HepG2 (cell line): ENCODE measurements at regions not wholly inside any gene's neighbourhood (a gene's known extent, or its start where the extent isn't known, plus 50 kb on each side); places are given as distances from the start of the nearest gene placed in this dataset.

Experiments
- ATAC-seq: fragments of 200-7000 bp; cut with Tn5 transposase; 3 replicates; pipeline ENCODE4 v1.9.1; 2020; ENCODE audit warnings: mild to moderate bottlenecking, moderate library complexity
- BruUV-seq: library from RNA; stranded (reverse); fragments of 400-500 nt; replicated peaks from 2 replicates; lab custom pipeline; 2021; lab: Mats Ljungman, UMichigan
- CTCF ChIA-PET: fragments of 300-600 bp; formaldehyde crosslinking; extraction: SDS; loops from one replicate; lab custom pipeline; 2021; ENCODE audit warnings: low total read pairs, inconsistent platforms, low intra/inter-chr PET ratio; lab: Yijun Ruan, JAX
- POLR2A ChIA-PET: fragments of 350-600 bp; sonication (Branson Sonifier 250); formaldehyde crosslinking; loops from one replicate; lab custom pipeline; 2020; ENCODE audit warnings: antibody characterized with exemption, inconsistent platforms; lab: Yijun Ruan, JAX
- DNase-seq: peaks from one replicate; pipeline ENCODE4 v3.0.0-alpha.2; 2015; ENCODE audit warnings: low spot score
- FAIRE-seq: peaks from 3 replicates; lab custom pipeline; 2011; peaks lifted over from hg19 to GRCh38; lab: Jason Lieb, UNC
- H2AFZ ChIP-seq: one replicate; pipeline ENCODE4 v1.6.1; 2011; ENCODE audit warnings: low read length, inconsistent platforms
- H3K27ac ChIP-seq: fragments of 300-600 bp; 3 replicates; pipeline ENCODE4 v1.8.0; 2011; ENCODE audit warnings: mixed run types, mild to moderate bottlenecking, mixed read lengths, low read length, inconsistent platforms; ENCODE audit not compliant: insufficient read depth; ENCODE audit errors: extremely low read length
- H3K27me3 ChIP-seq, 2 experiments: fragments of 200-600 bp in 1 of 2; 2 replicates in 1 of 2; 3 replicates in 1 of 2; pipeline versions ENCODE4 v1.6.0 to v1.8.0; 2011; ENCODE audit warnings: low read length in 2 of 2, mild to moderate bottlenecking in 2 of 2, moderate library complexity in 2 of 2, inconsistent platforms in 1 of 2; ENCODE audit not compliant: insufficient read depth in 2 of 2, control insufficient read depth in 1 of 2
- H3K36me3 ChIP-seq, 2 experiments: fragments of 200-600 bp in 1 of 2; replicated peaks in 1 of 2; 2 replicates in 1 of 2; 3 replicates in 1 of 2; pipeline versions ENCODE4 v1.5.1 to v1.8.0; 2011; ENCODE audit warnings: low read length in 2 of 2, inconsistent platforms in 1 of 2; ENCODE audit not compliant: insufficient read depth in 2 of 2, control insufficient read depth in 1 of 2
- H3K4me1 ChIP-seq: 2 replicates; pipeline ENCODE4 v1.5.1; 2012; ENCODE audit warnings: low read length, inconsistent platforms; ENCODE audit not compliant: insufficient read depth
- H3K4me2 ChIP-seq: 2 replicates; pipeline ENCODE4 v1.6.0; 2011; ENCODE audit warnings: low read depth, low read length, inconsistent platforms
- H3K4me3 ChIP-seq, 3 experiments: fragments of 200-600 bp in 1 of 3; sonication (generic), shearing (Covaris generic) in 1 of 3; replicated peaks in 1 of 3; 2 replicates each; pipeline ENCODE4 v1.5.1; 2011 to 2016; ENCODE audit warnings: low read length in 3 of 3, inconsistent platforms in 2 of 3, low read depth in 2 of 3, mild to moderate bottlenecking in 2 of 3, control low read depth in 1 of 3, mixed read lengths in 1 of 3; ENCODE audit not compliant: insufficient read depth in 1 of 3
- H3K79me2 ChIP-seq: one replicate; pipeline ENCODE4 v1.6.1; 2011; ENCODE audit warnings: low read length, inconsistent platforms; ENCODE audit not compliant: insufficient read depth
- H3K9ac ChIP-seq: 2 replicates; pipeline ENCODE4 v1.6.0; 2011; ENCODE audit warnings: mild to moderate bottlenecking, low read depth, low read length, inconsistent platforms; ENCODE audit not compliant: insufficient read depth
- H3K9me3 ChIP-seq: 2 replicates; pipeline ENCODE4 v1.5.1; 2012; ENCODE audit warnings: mild to moderate bottlenecking, low read length
- H4K20me1 ChIP-seq: 2 replicates; pipeline ENCODE4 v1.6.0; 2011; ENCODE audit warnings: inconsistent platforms, mild to moderate bottlenecking, low read length, moderate library complexity; ENCODE audit not compliant: insufficient read depth
- DMAP1 ChIP-seq: IDR thresholded peaks from 2 replicates; pipeline ENCODE4 v1.6.1; 2016
- GFI1 ChIP-seq: sonication (generic); formaldehyde crosslinking; IDR thresholded peaks from 2 replicates; pipeline ENCODE4 v1.5.0; 2020; ENCODE audit warnings: missing genetic modification reagents, mild to moderate bottlenecking, borderline replicate concordance
- HES4 ChIP-seq: sonication (generic); formaldehyde crosslinking; IDR thresholded peaks from 2 replicates; pipeline ENCODE4 v1.9.0; 2021; ENCODE audit warnings: mild to moderate bottlenecking, missing genetic modification reagents, borderline replicate concordance
- HMG20B ChIP-seq: conservative IDR thresholded peaks from 2 replicates; pipeline ENCODE4 v1.6.1; 2016; ENCODE audit warnings: missing genetic modification reagents, missing compliant biosample characterization
- HNRNPLL ChIP-seq: fragments of 200-400 bp; formaldehyde crosslinking; IDR thresholded peaks from 2 replicates; pipeline ENCODE4 v1.6.1; 2017; ENCODE audit warnings: mild to moderate bottlenecking, low read depth, low read length; ENCODE audit not compliant: poor library complexity, severe bottlenecking
- JARID2 ChIP-seq: sonication (generic); formaldehyde crosslinking; IDR thresholded peaks from 2 replicates; pipeline ENCODE4 v1.8.1; 2023; ENCODE audit warnings: missing genetic modification reagents, inconsistent platforms; ENCODE audit not compliant: insufficient replicate concordance
- JDP2 ChIP-seq: sonication (generic); formaldehyde crosslinking; IDR thresholded peaks from 2 replicates; pipeline ENCODE4 v1.8.1; 2022; ENCODE audit warnings: missing genetic modification reagents, borderline replicate concordance
- JUN ChIP-seq: sonication (generic); formaldehyde crosslinking; IDR thresholded peaks from 2 replicates; pipeline ENCODE4 v1.4.0; 2020; ENCODE audit warnings: mild to moderate bottlenecking, missing genetic modification reagents
- MATR3 ChIP-seq: sonication (generic); formaldehyde crosslinking; IDR thresholded peaks from 2 replicates; pipeline ENCODE4 v1.4.0; 2020; ENCODE audit warnings: missing genetic modification reagents
- MEF2D ChIP-seq: sonication (generic); formaldehyde crosslinking; IDR thresholded peaks from 2 replicates; pipeline ENCODE4 v1.5.1; 2020; ENCODE audit warnings: mild to moderate bottlenecking, missing genetic modification reagents
- PRMT3 ChIP-seq: sonication (generic); formaldehyde crosslinking; IDR thresholded peaks from 2 replicates; pipeline ENCODE4 v1.8.1; 2022; ENCODE audit warnings: low read depth, mild to moderate bottlenecking, moderate library complexity, missing genetic modification reagents, borderline replicate concordance
- THAP7 ChIP-seq: sonication (generic); formaldehyde crosslinking; IDR thresholded peaks from 2 replicates; pipeline ENCODE4 v1.8.1; 2023; ENCODE audit warnings: mild to moderate bottlenecking, missing genetic modification reagents
- ZNF503 ChIP-seq: sonication (generic); formaldehyde crosslinking; IDR thresholded peaks from 2 replicates; pipeline ENCODE4 v1.4.0; 2020; ENCODE audit warnings: missing genetic modification reagents
- ZNF678 ChIP-seq: sonication (generic); formaldehyde crosslinking; IDR thresholded peaks from 2 replicates; pipeline ENCODE4 v1.4.0; 2020; ENCODE audit warnings: mild to moderate bottlenecking, missing genetic modification reagents
- WGBS: methylation state at CpG from one replicate; pipeline ENCODE4 v1.1.6; 2017; ENCODE audit warnings: low lambda C conversion rate; 5-methylcytosine and 5-hydroxymethylcytosine counted together
- in situ Hi-C: cut with HindIII; loops from 2 replicates; pipeline ENCODE4 v1.10.0; 2017; ENCODE audit warnings: low pct_unique_long_range_greater_than_20kb; ENCODE audit not compliant: extremely low pct_ligation_motif_present
- intact Hi-C: fragments of 100-400 bp; cut with micrococcal nuclease; formaldehyde crosslinking; loops from one replicate; pipeline ENCODE4 v1.10.0; 2022; ENCODE audit not compliant: unreplicated experiment
- TF ChIP-seq, protein P1 (sequence below): sonication (generic); formaldehyde crosslinking; conservative IDR thresholded peaks from 2 replicates; pipeline ENCODE4 v1.8.0; 2022; ENCODE audit warnings: low read depth, missing genetic modification reagents
- TF ChIP-seq, protein P2 (sequence below): sonication (generic); formaldehyde crosslinking; IDR thresholded peaks from 2 replicates; pipeline ENCODE4 v1.4.0; 2020; ENCODE audit warnings: mild to moderate bottlenecking, missing genetic modification reagents

DNA sequence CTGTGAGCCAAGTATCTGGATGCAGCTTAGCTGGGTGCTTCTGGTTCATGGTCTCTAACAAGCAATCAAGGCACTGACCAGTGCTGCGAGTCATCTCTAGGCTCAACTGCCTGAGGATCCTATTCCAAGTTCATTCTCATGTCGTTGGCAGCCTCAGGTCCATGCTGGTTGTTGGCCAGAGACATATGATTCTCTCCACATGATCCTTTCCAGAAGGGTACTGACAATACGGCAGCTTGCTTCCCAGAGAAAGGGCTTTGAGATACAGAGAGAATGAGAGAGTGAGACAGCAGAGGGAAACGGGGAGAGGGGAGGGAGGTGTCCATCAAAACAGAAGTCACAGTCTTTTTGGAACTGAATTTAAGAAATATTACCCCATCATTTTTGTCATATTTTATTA lies 405.6 kb downstream of the XPNPEP1 start:
- Histone ChIP-seq H3K9ac (no peak overlapping the region), H3K79me2 (no peaks in the 10 kb centered on the region), H3K4me1 (no peaks in the 10 kb centered on the region), H4K20me1 (no peaks in the 10 kb centered on the region), H2AFZ (no peak overlapping the region), H3K27ac (no peak overlapping the region), H3K9me3 (no peaks in the 10 kb centered on the region), H3K36me3 (no peaks in the 10 kb centered on the region), H3K4me2 (no peak overlapping the region), H3K4me3 (no peak overlapping the region), H3K27me3 (no peaks in the 10 kb centered on the region)
- no TSS peak for BruUV-seq
- ChIA-PET CTCF (no interaction called here), POLR2A (no interaction called here)
- in situ Hi-C loops = no loop called here
- WGBS = 12% methylated on average over 4 of the region's 4 CpGs
- TF ChIP-seq GFI1 (CRISPR knock-in tag) (no peak), MEF2D (CRISPR knock-in tag) (no peak)
- TF ChIP-seq, protein P1, sequence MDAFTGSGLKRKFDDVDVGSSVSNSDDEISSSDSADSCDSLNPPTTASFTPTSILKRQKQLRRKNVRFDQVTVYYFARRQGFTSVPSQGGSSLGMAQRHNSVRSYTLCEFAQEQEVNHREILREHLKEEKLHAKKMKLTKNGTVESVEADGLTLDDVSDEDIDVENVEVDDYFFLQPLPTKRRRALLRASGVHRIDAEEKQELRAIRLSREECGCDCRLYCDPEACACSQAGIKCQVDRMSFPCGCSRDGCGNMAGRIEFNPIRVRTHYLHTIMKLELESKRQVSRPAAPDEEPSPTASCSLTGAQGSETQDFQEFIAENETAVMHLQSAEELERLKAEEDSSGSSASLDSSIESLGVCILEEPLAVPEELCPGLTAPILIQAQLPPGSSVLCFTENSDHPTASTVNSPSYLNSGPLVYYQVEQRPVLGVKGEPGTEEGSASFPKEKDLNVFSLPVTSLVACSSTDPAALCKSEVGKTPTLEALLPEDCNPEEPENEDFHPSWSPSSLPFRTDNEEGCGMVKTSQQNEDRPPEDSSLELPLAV (CRISPR knock-in tag) = no peak
- FAIRE-seq = no peak
- no peak for DNase-seq
- no peak for ATAC-seq
- intact Hi-C loops = no loop called here

DNA sequence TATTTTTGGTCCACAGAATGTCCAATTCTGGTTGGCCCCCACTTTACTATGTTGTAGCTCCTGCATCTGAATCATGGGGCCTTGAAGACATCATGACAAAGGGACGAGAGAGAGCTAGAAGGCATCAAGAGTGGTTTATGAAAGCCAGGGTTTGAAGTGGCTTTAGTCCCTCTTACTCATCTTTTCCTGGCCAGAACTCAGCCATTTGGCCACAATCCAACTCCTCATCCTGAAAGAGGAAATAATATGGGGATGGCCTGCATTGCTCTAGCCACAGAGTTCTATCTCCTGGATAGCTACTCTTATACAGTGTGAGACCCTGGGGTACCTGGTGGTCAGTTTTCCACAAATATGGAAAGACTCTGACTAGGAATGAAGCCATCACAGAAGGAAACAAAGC lies 418.9 kb downstream of the XPNPEP1 start:
- Histone ChIP-seq H2AFZ (no peak overlapping the region), H3K36me3 (no peaks in the 10 kb centered on the region), H3K4me3 (no peak overlapping the region), H3K79me2 (no peaks in the 10 kb centered on the region), H3K27ac (no peak overlapping the region), H3K9me3 (peaks cover 14% of the 10 kb centered on the region), H3K4me2 (no peak overlapping the region), H3K4me1 (no peaks in the 10 kb centered on the region), H4K20me1 (no peaks in the 10 kb centered on the region), H3K27me3 (no peaks in the 10 kb centered on the region), H3K9ac (no peak overlapping the region)
- FAIRE-seq (no peak), ATAC-seq (no peak), DNase-seq (no peak)
- POLR2A ChIA-PET = no interaction called here
- in situ Hi-C loops (no loop called here), intact Hi-C loops (no loop called here)
- WGBS = 0% methylated on average over 1 of the region's 1 CpG
- BruUV-seq = no TSS peak
- CTCF ChIA-PET = no interaction called here
- TF ChIP-seq MATR3 (CRISPR knock-in tag) = no peak
- TF ChIP-seq, protein P2, sequence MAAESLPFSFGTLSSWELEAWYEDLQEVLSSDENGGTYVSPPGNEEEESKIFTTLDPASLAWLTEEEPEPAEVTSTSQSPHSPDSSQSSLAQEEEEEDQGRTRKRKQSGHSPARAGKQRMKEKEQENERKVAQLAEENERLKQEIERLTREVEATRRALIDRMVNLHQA (CRISPR knock-in tag) = no peak
- TF ChIP-seq JDP2 = no peak
- no peak for TF ChIP-seq DMAP1 (CRISPR knock-in tag)
- TF ChIP-seq HES4 (CRISPR knock-in tag) = no peak
- no peak for TF ChIP-seq HNRNPLL
- TF ChIP-seq ZNF503 = no peak
- TF ChIP-seq ZNF678 (CRISPR knock-in tag) = no peak
- no peak for TF ChIP-seq MEF2D (CRISPR knock-in tag)
- TF ChIP-seq THAP7 (CRISPR knock-in tag) = no peak
- TF ChIP-seq JARID2 (CRISPR knock-in tag) = no peak
- TF ChIP-seq PRMT3 (CRISPR knock-in tag) = no peak
- no peak for TF ChIP-seq JUN
- no peak for TF ChIP-seq HMG20B (CRISPR knock-in tag)
